ENCODE measurements at regions not wholly inside any gene's neighbourhood (a gene's known extent, or its start where the extent isn't known, plus 50 kb on each side); places are given as distances from the start of the nearest gene placed in this dataset.

DNA sequence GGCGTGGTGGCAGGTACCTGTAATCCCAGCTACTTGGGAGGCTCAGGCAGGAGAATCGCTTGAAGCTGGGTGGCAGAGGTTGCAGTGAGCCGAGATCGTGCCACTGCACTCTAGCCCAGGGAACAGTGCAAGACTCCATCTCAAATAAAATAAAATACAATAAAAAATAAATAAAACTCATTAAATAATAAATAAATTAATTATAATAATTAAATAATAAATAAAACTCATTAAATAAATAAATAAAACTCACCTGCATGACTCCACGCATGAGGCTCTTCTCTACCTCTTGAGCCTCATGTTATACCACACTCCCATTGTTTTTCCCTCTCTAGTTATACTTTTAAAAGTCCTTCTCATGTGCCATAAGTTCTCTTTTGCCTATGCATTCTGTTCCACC is 995.4 kb downstream of the MAT2B start (continued):
- TF ChIP-seq, protein P1, sequence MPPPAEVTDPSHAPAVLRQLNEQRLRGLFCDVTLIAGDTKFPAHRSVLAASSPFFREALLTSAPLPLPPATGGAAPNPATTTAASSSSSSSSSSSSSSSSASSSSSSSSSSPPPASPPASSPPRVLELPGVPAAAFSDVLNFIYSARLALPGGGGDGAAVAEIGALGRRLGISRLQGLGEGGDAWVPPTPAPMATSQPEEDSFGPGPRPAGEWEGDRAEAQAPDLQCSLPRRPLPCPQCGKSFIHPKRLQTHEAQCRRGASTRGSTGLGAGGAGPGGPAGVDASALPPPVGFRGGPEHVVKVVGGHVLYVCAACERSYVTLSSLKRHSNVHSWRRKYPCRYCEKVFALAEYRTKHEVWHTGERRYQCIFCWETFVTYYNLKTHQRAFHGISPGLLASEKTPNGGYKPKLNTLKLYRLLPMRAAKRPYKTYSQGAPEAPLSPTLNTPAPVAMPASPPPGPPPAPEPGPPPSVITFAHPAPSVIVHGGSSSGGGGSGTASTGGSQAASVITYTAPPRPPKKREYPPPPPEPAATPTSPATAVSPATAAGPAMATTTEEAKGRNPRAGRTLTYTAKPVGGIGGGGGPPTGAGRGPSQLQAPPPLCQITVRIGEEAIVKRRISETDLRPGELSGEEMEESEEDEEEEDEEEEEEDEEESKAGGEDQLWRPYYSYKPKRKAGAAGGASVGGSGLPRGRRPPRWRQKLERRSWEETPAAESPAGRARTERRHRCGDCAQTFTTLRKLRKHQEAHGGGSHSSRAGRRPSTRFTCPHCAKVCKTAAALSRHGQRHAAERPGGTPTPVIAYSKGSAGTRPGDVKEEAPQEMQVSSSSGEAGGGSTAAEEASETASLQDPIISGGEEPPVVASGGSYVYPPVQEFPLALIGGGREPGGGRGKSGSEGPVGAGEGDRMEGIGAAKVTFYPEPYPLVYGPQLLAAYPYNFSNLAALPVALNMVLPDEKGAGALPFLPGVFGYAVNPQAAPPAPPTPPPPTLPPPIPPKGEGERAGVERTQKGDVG (CRISPR knock-in tag; IDR thresholded peaks at IDR 0.05), result no peak
- TF ChIP-seq POU2F2 (IDR thresholded peaks at IDR 0.05; ENCODE audit: borderline replicate concordance, low read depth, low read length), result no peak
- no peak for TF ChIP-seq MEF2A (IDR thresholded peaks at IDR 0.05; ENCODE audit: insufficient read depth, low read depth, low read length)
- no peak for TF ChIP-seq ESRRA (IDR thresholded peaks at IDR 0.05; ENCODE audit: low read length)

DNA sequence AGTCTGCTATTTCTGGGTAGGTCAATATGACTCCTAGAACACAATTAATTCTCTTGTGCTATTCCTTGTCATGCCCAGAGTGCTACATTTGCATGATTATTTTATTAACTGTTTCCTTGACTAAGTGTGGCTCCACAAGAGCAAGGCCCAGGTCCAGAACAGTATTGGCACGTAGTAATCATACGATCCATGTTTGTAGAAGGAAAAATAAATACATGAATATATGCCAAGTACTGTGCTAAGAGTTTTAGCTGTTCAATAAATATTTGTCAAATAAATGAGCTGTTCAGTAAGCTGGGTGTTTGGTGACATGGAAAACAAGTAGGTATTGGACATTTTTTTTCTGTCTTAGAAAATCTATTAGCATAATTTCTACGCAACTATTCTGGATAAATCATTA is 995.9 kb downstream of the MAT2B start:
- Histone ChIP-seq H3K4me1 (ENCODE audit: control insufficient read depth, insufficient read depth, low read length) (no peaks in the 10 kb centered on the region), H3K79me2 (ENCODE audit: control insufficient read depth, insufficient read depth, low read length) (no peaks in the 10 kb centered on the region), H3K9ac (ENCODE audit: control insufficient read depth, insufficient read depth, low read length) (no peak overlapping the region), H3K36me3 (ENCODE audit: control insufficient read depth in 2 of 2, insufficient read depth in 2 of 2, low read length in 1 of 2) (no peaks in the 10 kb centered on the region), H3K4me2 (ENCODE audit: control insufficient read depth, insufficient read depth) (no peak overlapping the region), H3K27me3 (replicated peaks in 1 of 2; ENCODE audit: control insufficient read depth in 2 of 2, insufficient read depth in 2 of 2, low read length in 1 of 2) (no peaks in the 10 kb centered on the region), H3K9me3 (replicated peaks; ENCODE audit: control insufficient read depth, insufficient read depth, low read length) (no peaks in the 10 kb centered on the region), H2AFZ (ENCODE audit: control insufficient read depth, low read depth, low read length) (no peak overlapping the region), H3K27ac (ENCODE audit: control insufficient read depth, insufficient read depth) (no peak overlapping the region), H3K4me3 (no peak overlapping the region), H4K20me1 (ENCODE audit: control insufficient read depth, insufficient read depth) (no peaks in the 10 kb centered on the region)
- WGBS (ENCODE audit: insufficient coverage, insufficient replicate concordance, low lambda C conversion rate, missing lambda C conversion rate), result 88% methylated on average over 3 of the region's 3 CpGs
- BruUV-seq (replicated peaks), result no TSS peak
- ATAC-seq (no peak), FAIRE-seq (no peak), DNase-seq (ENCODE audit: low read depth, low spot score) (no peak)
- ChIA-PET RAD21 (ENCODE audit: unreplicated experiment) (interaction anchor here (0.6 to 6.9 kb wide), 2 partner anchors 24 to 486 kb away, joined by 3 to 92 read pairs; no protein-coding TSS in a partner anchor), SMC1A (ENCODE audit: uncharacterized antibody, unreplicated experiment) (interaction anchor here (1.2 to 7.5 kb wide), 2 partner anchors 17 to 487 kb away, joined by 3 to 118 read pairs; no protein-coding TSS in a partner anchor), CTCF (interaction anchor here (0.8 to 3.5 kb wide), 2 partner anchors 25 to 257 kb away, joined by 3 to 32 read pairs; no protein-coding TSS in a partner anchor), POLR2A (no interaction called here)
- in situ Hi-C loops (cut with MboI) (loop anchor here (5.0 to 10.0 kb wide), 3 partner anchors 487 to 937 kb away; no protein-coding TSS in a partner anchor), intact Hi-C loops (cut with micrococcal nuclease; ENCODE audit: unreplicated experiment) (loop anchor here (5.0 to 10.0 kb wide), 2 partner anchors 173 to 804 kb away; no protein-coding TSS in a partner anchor)
- TF ChIP-seq STAT1 (conservative IDR thresholded peaks at IDR 0.05) (no peak), SMARCA5 (IDR thresholded peaks at IDR 0.05) (no peak)

Measured in GM12878 (cell line).